Dermis blood vessel endothelial cell (primary cell): ENCODE measurements at regions not wholly inside any gene's neighbourhood (a gene's known extent, or its start where the extent isn't known, plus 50 kb on each side); places are given as distances from the start of the nearest gene placed in this dataset.

Experiments
- DNase-seq: peaks from one replicate; pipeline ENCODE4 v3.0.0; 2010

DNA sequence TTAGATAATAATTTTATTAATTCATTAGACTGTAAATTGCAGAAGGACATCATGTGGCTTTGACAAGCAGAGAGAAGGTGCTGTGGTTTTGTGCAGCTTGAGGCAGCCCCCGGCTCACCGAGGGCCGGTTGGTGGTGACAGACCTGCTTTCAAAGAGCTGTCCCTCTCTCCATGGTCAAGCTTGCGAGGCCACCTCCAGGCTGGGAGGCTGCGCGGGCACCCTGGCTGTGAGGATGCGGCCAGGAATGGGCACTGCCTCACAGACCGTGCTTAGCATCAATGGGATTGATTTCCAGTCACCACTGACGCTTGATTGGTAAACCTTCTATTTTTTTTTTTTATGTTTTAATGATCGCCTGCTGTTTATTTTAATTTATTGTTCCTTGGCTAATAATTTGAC is 690.9 kb downstream of the GALR1 start:
- no peak for DNase-seq

DNA sequence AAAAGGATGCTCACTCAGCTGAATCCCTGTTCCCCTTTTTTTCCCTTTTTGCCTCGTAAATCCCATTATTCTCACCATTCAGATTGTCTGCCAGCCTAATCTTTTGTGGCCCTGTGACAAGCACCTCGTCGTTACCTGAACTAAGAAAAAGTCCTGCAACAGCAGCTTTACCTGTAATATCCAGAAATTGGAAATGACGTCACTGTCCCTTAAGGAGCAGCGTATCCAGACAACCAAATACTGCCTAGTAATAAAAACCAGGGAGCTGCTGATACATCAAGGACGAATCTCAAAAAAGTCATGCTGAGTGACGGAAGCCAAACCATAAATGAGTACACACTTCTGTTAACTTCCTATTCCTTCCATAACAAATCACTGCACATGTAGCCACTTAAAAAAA is 694.9 kb downstream of the GALR1 start:
- no peak for DNase-seq

GRCh38 chr18:77948567-77948966 is 698.9 kb downstream of the GALR1 start:
- DNase-seq: no peak

GRCh38 chr18:77949355-77949973 is 699.8 kb downstream of the GALR1 start:
- DNase-seq: no peak

- DNase-seq: no peak
These were observed 709.6 kb downstream of the GALR1 start for GRCh38 chr18:77959248-77959647.

DNA sequence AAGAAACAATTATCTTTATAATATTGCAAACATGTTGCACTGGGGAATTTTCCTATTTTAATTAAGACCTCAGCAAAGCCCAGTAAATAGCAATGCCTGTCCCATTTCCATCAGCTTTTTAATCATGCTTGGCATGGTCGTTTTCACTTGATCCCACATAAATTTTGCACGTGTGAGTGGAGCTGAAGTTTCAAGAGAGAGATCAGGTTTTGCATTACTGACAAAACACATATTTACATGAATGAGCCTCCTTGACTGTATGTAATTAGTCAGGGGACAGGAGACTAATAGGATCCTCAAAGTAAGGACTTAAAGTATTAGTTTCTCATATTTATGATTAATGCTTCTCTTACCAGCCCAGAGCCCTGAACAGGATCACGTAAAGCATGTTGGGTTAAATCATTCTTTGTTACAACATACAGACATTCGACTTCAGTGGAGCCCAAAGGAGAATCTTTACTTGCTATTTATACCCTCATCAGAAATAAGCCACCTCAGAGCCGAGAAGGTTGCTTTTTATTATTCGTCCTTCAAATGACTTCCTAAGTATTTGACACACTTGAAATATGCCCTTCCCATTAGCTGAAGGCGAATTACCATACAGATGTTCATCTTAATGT is 711.3 kb downstream of the GALR1 start:
- no peak for DNase-seq

DNA sequence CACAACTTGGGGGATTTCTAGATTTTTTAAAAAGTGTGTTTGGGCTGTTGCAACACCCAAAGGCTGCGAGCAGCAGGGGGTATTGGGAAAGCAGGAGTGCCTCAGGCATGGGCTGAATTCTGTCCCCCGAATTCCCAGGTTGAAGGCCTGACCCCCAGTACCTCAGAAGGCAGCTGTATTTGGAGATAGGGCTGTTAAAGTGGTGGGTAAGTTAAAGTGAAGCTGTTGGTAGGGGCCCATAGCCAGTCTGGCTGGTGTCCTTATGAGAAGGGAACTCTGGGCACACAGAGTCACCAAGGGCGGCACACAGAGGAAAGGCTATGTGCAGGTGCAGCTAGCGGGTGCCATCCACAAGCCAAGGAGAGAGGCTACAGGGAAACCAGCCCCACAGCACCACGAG is 717.4 kb downstream of the GALR1 start:
- no peak for DNase-seq

DNA sequence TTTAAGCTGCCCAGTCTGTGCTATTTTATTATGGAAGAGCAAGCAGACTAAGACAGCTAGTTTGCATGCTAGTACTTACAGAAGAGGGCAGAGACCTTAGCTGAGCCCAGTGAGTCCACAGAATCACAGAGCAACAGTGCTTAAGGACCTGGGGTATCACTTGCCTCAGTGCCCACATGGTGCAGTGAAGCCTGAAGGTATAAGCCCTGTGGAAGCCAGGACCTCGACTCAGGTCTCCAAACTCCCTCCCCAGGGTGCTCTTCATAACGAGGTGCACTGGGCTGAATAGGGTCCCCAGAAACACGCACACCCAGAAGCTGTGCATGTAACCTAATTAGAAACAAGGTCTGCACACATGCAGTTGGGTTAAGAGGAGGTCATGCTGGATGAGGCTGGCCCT is 718.1 kb downstream of the GALR1 start:
- no peak for DNase-seq

GRCh38 chr18:77969972-77970371 is 720.3 kb downstream of the GALR1 start:
- no peak for DNase-seq

DNA sequence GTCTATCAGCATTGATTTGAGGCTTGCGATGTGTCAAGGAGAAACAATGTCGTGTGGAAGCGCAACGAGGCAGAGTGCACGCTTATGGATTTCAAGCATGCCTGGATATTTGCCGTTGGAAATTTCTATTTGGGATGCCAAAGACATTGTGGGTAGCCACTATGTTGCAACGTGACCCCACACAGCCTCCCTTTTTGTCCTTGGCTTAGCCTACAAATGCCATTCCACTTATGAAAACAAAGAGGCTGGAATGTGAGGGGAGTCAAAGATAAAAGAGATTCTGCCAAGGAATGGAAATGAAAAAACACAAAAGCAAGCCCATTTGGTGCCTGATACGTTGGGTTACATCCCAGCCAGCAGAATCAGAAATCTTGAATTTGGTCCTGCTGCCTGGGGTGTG is 721.2 kb downstream of the GALR1 start:
- no peak for DNase-seq

- DNase-seq: no peak
These were observed 724.1 kb downstream of the GALR1 start for GRCh38 chr18:77973745-77974144.

DNA sequence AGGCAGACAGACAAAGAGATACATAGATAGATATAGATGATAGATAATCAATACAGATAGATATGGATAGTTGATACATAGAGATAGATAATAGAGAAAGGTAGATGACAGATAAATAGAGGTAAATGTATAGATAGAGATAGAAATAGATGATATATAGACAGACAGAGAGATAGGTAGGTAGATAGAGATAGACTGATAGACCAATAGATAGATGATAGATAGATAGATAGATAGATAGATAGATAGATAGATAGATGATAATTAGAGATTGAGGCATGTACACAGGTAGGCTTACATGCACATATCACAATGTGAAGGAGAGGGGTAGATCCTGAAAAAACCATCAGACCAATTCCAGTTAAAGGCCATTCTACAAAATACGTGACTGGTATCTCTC is 724.7 kb downstream of the GALR1 start:
- DNase-seq: no peak

GRCh38 chr18:77977331-77977730 is 727.7 kb downstream of the GALR1 start:
- DNase-seq: no peak

DNA sequence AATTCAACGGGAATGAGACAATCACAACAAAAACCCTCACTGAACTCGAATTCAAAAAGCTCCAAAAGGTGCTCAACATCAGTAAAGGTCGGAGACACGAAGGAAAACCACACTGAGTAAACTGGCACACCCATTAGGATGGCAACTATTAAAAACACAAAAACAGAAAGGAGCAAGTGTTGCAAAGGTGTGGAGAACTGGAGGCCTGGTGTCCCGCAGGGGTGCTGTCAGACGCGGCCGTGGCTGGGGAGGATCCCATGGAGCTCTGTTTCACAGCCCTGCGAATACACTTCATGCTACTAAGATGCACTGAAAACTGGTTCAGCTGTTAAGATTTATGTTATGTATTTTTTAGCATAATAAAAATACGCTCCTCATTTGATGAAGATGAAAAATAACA is 730.6 kb downstream of the GALR1 start:
- no peak for DNase-seq

DNA sequence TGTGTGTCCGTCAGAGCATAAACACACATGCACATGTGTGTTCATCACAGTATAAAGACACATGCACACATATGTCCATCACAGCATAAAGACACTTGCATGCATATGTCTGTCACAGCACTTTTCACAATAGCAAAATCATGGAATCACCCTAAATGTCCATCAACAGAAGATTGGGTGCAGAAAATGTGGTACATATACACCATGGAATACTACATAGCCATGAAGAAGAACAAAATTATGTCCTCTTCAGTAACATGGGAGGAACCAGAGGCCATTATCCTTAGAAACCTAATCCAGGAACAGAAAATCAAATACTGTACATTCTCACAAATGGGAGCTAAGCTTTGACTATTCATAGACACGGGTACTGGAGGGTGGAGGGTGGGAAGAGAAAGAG is 732.2 kb downstream of the GALR1 start:
- DNase-seq: no peak

DNA sequence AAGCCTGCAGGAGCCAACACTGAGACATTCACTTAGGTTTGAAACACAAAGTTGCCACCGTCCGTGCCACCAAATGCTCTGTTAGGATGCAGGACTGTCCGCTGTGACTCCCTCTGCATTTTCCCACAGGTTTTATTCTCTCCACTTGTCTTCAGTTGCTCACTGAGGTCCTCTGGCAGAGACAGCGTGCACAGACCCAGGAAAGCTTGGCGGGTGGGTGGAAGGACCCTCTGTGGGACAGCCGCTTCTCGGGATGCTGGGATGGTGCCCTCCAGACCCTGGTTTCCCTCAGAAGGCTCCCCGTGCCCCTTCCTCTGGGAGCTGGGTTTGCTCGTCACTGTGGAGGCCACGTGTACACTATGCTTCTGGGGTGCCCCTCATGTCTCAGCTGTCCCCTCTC is 733.6 kb downstream of the GALR1 start:
- DNase-seq: no peak

- no peak for DNase-seq
These were observed 734.5 kb downstream of the GALR1 start for GRCh38 chr18:77984178-77984577.

- DNase-seq: no peak
These were observed 735.2 kb downstream of the GALR1 start for GRCh38 chr18:77984833-77985232.

DNA sequence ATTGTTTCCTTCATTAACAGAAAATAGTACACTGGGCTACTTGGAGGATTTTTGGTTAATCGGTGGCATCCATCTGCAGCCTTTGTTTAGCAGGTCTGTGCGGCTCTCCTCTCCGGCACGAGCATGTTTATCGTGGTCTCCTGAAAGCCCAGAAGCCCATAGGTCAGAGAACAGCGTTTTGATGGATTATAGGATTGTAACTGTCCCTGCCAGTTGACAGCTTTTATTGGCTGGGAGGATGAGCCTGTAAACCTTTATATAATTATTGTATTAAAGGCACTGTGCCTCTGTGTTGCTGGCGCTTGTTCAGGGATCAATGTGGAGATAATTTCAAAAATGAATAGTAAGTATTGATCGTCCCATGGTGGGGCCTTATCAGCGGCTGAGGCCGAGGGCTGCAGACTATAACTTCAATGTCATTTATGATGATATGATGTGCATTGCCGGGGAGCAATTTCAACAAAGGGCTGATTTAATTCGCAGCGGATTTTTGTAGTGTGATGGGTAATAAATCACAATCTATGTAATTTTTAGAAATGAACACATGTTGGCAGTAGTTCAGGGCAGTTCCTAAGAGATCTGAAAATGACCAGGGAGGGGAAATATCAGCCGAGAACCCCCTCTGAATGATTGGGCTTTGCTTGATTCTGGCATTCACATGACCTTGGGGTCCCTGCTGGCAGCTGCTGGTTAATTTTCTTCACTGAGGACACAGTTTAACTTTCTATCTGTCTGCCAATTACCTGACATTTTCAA is 736.1 kb downstream of the GALR1 start:
- DNase-seq: no peak

DNA sequence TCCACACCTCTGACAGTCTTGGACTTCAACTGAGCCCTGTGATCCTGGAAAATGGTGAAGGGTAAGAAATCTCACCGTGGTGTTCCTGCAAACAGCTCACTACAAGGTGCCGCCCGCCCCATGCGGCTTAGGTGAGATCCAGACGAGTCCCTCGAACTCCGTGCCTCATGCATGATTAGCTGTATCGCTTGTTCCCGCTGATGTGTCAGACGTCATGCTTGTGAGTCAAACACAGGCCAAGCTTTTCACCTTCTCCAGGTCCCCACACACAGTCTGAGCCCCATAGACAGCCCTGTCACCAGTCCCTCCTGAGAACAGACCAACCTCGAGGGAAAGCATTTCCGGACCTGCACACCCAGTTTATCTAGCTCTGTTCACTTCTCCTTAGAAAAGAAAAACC is 740.5 kb downstream of the GALR1 start:
- no peak for DNase-seq

DNA sequence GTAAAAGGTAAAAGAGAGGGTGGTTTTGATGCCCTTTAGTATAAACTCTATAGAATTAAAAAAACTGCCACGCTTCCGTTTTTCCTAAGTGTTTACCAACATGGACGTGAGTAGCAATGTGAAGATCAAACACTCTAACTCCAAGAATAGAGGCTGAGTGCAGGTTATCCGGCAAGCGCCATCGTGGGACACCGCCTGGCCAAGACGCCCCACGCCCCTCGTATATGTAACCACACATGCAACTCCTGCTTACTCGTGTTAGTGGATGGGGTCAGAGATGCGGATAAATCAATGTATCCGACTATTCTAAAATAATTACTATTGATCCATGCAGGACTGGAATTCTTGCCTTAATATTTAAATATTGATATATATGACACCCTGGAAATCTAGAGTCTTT is 741.3 kb downstream of the GALR1 start:
- no peak for DNase-seq

DNA sequence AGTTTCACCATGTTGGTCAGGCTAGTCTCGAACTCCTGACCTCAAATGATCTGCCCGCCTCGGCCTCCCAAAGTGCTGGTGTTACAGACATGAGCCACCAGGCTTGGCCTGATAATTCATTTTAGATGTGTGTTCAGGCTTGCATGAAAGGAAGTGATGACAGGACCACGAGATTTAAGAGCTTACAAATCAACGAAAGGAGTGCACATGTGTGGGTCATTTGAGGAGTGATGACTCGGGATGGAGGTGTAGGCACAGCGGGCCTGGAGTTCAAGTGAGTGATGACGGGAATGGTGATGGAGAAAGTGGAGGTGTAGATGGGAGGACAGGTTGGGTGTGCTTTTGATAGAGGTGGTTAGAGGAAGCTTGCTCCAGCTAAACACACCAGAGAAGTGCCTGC is 742.4 kb downstream of the GALR1 start:
- DNase-seq: no peak

DNA sequence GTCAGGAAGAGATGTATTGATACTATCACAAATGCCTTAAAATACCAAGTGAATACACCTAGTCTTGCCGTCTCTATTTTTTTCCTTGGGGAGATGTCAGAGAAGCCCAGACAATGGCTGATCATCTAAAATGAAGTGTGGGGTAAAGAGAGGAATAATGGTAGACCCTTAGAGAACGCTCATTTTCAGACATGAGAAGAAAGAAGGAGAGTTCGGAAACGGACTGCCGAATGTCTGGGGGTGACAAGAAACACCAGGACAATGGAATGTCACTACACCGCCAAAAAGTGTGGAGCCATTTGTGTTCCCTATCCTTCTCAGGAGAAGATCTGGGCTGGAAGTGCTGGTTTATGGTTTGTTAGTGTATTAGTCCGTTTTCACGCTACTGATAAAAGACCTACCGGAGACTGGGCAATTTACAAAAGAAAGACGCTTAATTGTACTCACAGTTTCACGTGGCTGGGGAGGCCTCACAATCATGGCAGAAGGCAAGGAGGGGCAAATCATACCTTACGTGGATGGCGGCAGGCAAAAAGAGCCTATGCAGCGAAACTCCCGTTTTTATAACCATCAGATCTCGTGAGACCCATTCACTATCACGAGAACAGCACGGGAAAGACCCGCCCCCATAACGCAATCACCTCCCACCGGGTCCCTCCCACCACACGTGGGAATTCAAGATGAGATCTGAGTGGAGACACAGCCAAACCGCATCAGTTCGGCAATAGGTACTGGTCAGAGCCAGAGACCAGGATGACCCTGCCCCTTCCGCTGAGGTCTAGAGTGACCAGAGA is 743.7 kb downstream of the GALR1 start:
- DNase-seq: no peak

DNA sequence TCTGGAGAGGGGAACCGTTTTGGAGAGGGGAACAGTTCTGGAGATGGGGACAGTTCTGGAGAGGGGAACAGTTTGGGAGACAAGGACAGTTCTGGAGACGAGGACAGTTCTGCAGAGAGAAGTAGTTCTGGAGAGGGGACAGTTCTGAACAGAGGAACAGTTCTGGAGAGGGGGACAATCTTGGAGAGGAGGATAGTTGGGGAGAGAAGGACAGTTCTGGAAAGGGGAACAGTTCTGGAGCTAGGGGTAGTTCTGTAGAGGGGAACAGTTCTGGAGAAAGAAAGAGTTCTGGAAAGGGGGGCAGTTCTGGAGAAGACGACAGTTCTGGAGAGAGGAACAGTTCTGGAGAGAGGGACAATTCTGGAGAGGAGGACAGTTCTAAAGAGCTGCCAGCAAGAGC is 745.9 kb downstream of the GALR1 start:
- no peak for DNase-seq
